NCI-H146 (cell line): ENCODE measurements at regions not wholly inside any gene's neighbourhood (a gene's known extent, or its start where the extent isn't known, plus 50 kb on each side); places are given as distances from the start of the nearest gene placed in this dataset.

Experiments used
- DNase-seq: peaks from one replicate; lab custom pipeline; 2025; lab: John Stamatoyannopoulos, UW

GRCh38 chr1:68293122-68293521, 60.8 kb upstream of the WLS start:
- no peak for DNase-seq

- DNase-seq: no peak
Measured at GRCh38 chr1:68291688-68292384, 59.5 kb upstream of the WLS start.

GRCh38 chr1:68287241-68287640, 54.9 kb upstream of the WLS start:
- no peak for DNase-seq

- DNase-seq: no peak
Measured at GRCh38 chr1:68285046-68285445, 52.7 kb upstream of the WLS start.

- no peak for DNase-seq
Measured at GRCh38 chr1:68281946-68282615, 49.8 kb upstream of the WLS start.
